Neural progenitor cell (in vitro differentiated cells): ENCODE measurements at regions not wholly inside any gene's neighbourhood (a gene's known extent, or its start where the extent isn't known, plus 50 kb on each side); places are given as distances from the start of the nearest gene placed in this dataset.

Experiments
- DNase-seq: peaks from one replicate; pipeline ENCODE4 v3.0.0-alpha.2; 2016; ENCODE audit warnings: low spot score
- H2AFZ ChIP-seq: fragments of 200-600 bp; sonication (generic); replicated peaks from 2 replicates; pipeline ENCODE4 v1.6.1; 2016; ENCODE audit warnings: antibody characterized with exemption
- H3F3A ChIP-seq: fragments of 200-600 bp; sonication (generic); 2 replicates; pipeline ENCODE4 v1.6.1; 2016; ENCODE audit warnings: antibody characterized with exemption, low read depth
- H3K27ac ChIP-seq: fragments of 200-600 bp; sonication (generic); 2 replicates; pipeline ENCODE4 v1.5.1; 2016; ENCODE audit warnings: mild to moderate bottlenecking
- H3K27me3 ChIP-seq: fragments of 200-600 bp; sonication (generic); 2 replicates; pipeline ENCODE4 v1.6.1; 2016; ENCODE audit warnings: mild to moderate bottlenecking, moderate library complexity
- H3K36me3 ChIP-seq: fragments of 200-600 bp; sonication (generic); 2 replicates; pipeline ENCODE4 v1.5.1; 2016
- H3K4me1 ChIP-seq: fragments of 200-600 bp; sonication (generic); 2 replicates; pipeline ENCODE4 v1.6.1; 2016; ENCODE audit warnings: mixed run types
- H3K4me2 ChIP-seq: fragments of 200-600 bp; sonication (generic); 2 replicates; pipeline ENCODE4 v1.6.1; 2016
- H3K4me3 ChIP-seq: fragments of 200-600 bp; sonication (generic); 2 replicates; pipeline ENCODE4 v1.5.1; 2016
- H3K79me2 ChIP-seq: fragments of 200-600 bp; sonication (generic); 2 replicates; pipeline ENCODE4 v1.6.1; 2016; ENCODE audit warnings: low read depth
- H3K9ac ChIP-seq: fragments of 200-600 bp; sonication (generic); 2 replicates; pipeline ENCODE4 v1.6.1; 2016
- H3K9me3 ChIP-seq: fragments of 200-600 bp; sonication (generic); 2 replicates; pipeline ENCODE4 v1.5.1; 2016; ENCODE audit warnings: low read depth
- H4K20me1 ChIP-seq: fragments of 200-600 bp; sonication (generic); 2 replicates; pipeline ENCODE4 v1.6.1; 2016; ENCODE audit warnings: low read depth
- H3K27ac Mint-ChIP-seq: 3 replicates; pipeline ENCODE4 v1.8.0; 2021; ENCODE audit warnings: mixed read lengths
- H3K27me3 Mint-ChIP-seq: 2 replicates; pipeline ENCODE4 v1.8.0; 2022; ENCODE audit warnings: low read depth, mild to moderate bottlenecking, inconsistent platforms, moderate library complexity, mixed read lengths; ENCODE audit not compliant: insufficient read depth
- H3K36me3 Mint-ChIP-seq: 3 replicates; pipeline ENCODE4 v1.8.0; 2021; ENCODE audit warnings: mixed read lengths
- H3K4me1 Mint-ChIP-seq: 3 replicates; pipeline ENCODE4 v1.8.0; 2021; ENCODE audit warnings: mixed read lengths
- H3K4me3 Mint-ChIP-seq: 3 replicates; pipeline ENCODE4 v1.8.0; 2021; ENCODE audit warnings: mild to moderate bottlenecking, moderate library complexity, mixed read lengths
- H3K9me3 Mint-ChIP-seq: 3 replicates; pipeline ENCODE4 v1.8.0; 2020; ENCODE audit warnings: mixed read lengths
- EZH2 ChIP-seq: fragments of 200-600 bp; sonication (generic); IDR thresholded peaks from 2 replicates; pipeline ENCODE4 v1.6.1; 2017; ENCODE audit warnings: antibody characterized with exemption, mild to moderate bottlenecking, moderate library complexity
- EZH2phosphoT487 ChIP-seq: fragments of 200-600 bp; sonication (generic); IDR thresholded peaks from 2 replicates; pipeline ENCODE4 v1.6.1; 2017; ENCODE audit warnings: antibody characterized with exemption
- TF ChIP-seq, protein P1 (sequence below): fragments of 200-600 bp; sonication (generic); IDR thresholded peaks from 2 replicates; pipeline ENCODE4 v1.5.1; 2017; ENCODE audit warnings: antibody characterized with exemption, mild to moderate bottlenecking

DNA sequence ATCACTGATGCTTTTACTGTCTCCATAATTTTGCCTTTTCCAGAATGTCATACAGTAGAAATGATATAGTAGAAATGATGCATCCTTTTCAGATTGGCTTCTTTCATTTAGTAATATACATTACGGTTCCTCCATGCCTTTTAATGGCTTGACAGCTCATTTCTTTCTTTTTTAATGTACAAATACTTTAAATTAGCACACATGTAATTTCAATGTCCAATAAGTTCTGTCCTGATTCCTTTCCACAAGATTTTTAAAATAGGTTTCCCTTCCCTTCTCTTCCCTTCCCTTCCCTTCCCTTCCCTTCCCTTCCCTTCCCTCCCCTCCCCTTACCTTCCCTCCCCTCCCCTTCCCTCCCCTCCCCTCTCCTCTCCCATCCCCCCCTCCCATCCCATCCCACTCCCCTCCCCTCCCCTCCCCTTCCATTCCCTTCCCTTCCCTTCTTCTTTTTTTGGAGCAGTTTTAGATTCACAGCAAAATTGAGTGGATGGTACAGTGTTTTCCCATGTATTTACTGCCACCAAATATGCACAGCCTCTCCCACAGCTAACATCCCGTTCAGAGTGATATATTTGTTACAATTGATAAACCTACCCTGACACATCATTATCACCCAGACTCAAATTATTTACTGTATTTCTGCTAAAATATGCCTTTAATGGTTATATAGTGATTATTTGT is 398.8 kb downstream of the RNF144B start:
- no peaks in the 10 kb centered on the region for H3K4me1 ChIP-seq
- peaks cover 7% of the 10 kb centered on the region for H3K9me3 Mint-ChIP-seq
- TF ChIP-seq, protein P1, sequence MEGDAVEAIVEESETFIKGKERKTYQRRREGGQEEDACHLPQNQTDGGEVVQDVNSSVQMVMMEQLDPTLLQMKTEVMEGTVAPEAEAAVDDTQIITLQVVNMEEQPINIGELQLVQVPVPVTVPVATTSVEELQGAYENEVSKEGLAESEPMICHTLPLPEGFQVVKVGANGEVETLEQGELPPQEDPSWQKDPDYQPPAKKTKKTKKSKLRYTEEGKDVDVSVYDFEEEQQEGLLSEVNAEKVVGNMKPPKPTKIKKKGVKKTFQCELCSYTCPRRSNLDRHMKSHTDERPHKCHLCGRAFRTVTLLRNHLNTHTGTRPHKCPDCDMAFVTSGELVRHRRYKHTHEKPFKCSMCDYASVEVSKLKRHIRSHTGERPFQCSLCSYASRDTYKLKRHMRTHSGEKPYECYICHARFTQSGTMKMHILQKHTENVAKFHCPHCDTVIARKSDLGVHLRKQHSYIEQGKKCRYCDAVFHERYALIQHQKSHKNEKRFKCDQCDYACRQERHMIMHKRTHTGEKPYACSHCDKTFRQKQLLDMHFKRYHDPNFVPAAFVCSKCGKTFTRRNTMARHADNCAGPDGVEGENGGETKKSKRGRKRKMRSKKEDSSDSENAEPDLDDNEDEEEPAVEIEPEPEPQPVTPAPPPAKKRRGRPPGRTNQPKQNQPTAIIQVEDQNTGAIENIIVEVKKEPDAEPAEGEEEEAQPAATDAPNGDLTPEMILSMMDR: no peak
- no peaks in the 10 kb centered on the region for H3K9me3 ChIP-seq
- H3K36me3 ChIP-seq: no peaks in the 10 kb centered on the region
- H3K4me1 Mint-ChIP-seq: no peaks in the 10 kb centered on the region
- H3K27ac ChIP-seq: no peak overlapping the region
- H3K36me3 Mint-ChIP-seq: no peaks in the 10 kb centered on the region
- no peaks in the 10 kb centered on the region for H4K20me1 ChIP-seq
- H3K27me3 Mint-ChIP-seq: no peaks in the 10 kb centered on the region
- H3K9ac ChIP-seq: no peak overlapping the region
- no peak overlapping the region for H3K4me2 ChIP-seq
- no peaks in the 10 kb centered on the region for H3K27me3 ChIP-seq
- H3F3A ChIP-seq: no peaks in the 10 kb centered on the region
- no peak overlapping the region for H3K4me3 ChIP-seq
- no peak overlapping the region for H3K4me3 Mint-ChIP-seq
- H2AFZ ChIP-seq: no peak overlapping the region
- H3K27ac Mint-ChIP-seq: no peak overlapping the region
- DNase-seq: no peak
- no peaks in the 10 kb centered on the region for H3K79me2 ChIP-seq

DNA sequence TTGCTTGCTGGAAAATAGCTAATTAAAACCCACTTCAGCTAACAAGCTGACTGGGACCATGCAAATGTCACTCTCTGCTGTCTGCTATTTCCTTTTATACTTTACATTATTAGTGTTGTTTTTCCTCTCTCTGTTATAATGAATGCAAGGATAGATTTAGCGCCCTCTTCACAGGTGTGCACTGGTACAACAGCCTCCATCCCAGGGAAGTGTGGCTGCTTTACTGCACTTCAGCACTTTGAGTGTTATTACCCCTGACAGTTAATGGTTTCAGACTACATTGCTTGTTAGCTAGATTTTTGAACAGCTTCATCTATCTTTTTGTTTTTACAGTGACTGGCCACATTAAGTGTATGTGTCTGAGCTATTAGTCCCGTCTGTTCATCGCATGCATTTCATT is 405.7 kb downstream of the RNF144B start:
- no peak overlapping the region for H3K4me3 Mint-ChIP-seq
- Histone ChIP-seq H3K36me3 (no peaks in the 10 kb centered on the region), H3K4me2 (no peak overlapping the region), H3K9ac (no peak overlapping the region), H3F3A (peaks cover 3% of the 10 kb centered on the region), H3K9me3 (no peaks in the 10 kb centered on the region), H3K4me1 (peaks cover 9% of the 10 kb centered on the region), H4K20me1 (no peaks in the 10 kb centered on the region), H3K4me3 (no peak overlapping the region), H3K27ac (no peak overlapping the region), H3K79me2 (no peaks in the 10 kb centered on the region), H2AFZ (no peak overlapping the region), H3K27me3 (no peaks in the 10 kb centered on the region)
- no peak overlapping the region for H3K27ac Mint-ChIP-seq
- no peaks in the 10 kb centered on the region for H3K36me3 Mint-ChIP-seq
- no peaks in the 10 kb centered on the region for H3K4me1 Mint-ChIP-seq
- peaks cover 3% of the 10 kb centered on the region for H3K9me3 Mint-ChIP-seq
- no peak for TF ChIP-seq EZH2
- TF ChIP-seq EZH2phosphoT487: no peak
- TF ChIP-seq, protein P1: no peak
- peak; percentile 3 for DNase-seq
- no peaks in the 10 kb centered on the region for H3K27me3 Mint-ChIP-seq

DNA sequence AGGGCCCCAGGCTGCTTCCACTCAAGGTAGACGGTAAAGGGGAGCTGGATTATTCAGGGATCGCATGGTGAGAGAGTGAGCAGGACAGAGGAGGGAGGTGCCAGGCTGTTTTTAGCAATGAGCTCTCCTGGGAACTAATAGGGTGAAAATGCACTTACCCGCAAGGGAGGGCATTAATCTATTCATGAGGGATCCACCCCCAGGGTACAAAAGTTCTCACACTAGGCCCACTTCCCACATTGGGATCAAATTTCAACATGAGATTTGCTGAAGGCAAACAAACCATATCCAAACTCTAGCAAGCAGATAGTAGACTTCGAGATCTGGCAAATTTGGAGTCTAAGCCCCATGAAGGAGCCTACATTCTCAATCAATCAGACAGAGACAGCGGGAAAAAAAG is 408.6 kb downstream of the RNF144B start:
- Histone ChIP-seq H3K9ac (no peak overlapping the region), H3K4me3 (no peak overlapping the region), H3K27ac (no peak overlapping the region), H3K4me2 (no peak overlapping the region), H3K4me1 (peaks cover 9% of the 10 kb centered on the region), H3F3A (peaks cover 3% of the 10 kb centered on the region), H3K79me2 (no peaks in the 10 kb centered on the region), H2AFZ (no peak overlapping the region), H4K20me1 (no peaks in the 10 kb centered on the region), H3K9me3 (no peaks in the 10 kb centered on the region), H3K27me3 (no peaks in the 10 kb centered on the region), H3K36me3 (no peaks in the 10 kb centered on the region)
- H3K4me3 Mint-ChIP-seq: no peak overlapping the region
- no peak for DNase-seq
- TF ChIP-seq, protein P1: no peak
- TF ChIP-seq EZH2 (no peak), EZH2phosphoT487 (no peak)
- no peak overlapping the region for H3K27ac Mint-ChIP-seq
- H3K4me1 Mint-ChIP-seq: no peaks in the 10 kb centered on the region
- H3K36me3 Mint-ChIP-seq: no peaks in the 10 kb centered on the region
- H3K27me3 Mint-ChIP-seq: no peaks in the 10 kb centered on the region
- H3K9me3 Mint-ChIP-seq: peaks cover 3% of the 10 kb centered on the region
